Neural crest cell (in vitro differentiated cells): ENCODE measurements at regions not wholly inside any gene's neighbourhood (a gene's known extent, or its start where the extent isn't known, plus 50 kb on each side); places are given as distances from the start of the nearest gene placed in this dataset.

Experiments used
- DNase-seq: peaks from one replicate; pipeline ENCODE4 v3.0.0; 2021; ENCODE audit warnings: low read depth, mixed read lengths, low spot score
- H3K27ac Mint-ChIP-seq: one replicate; pipeline ENCODE4 v1.8.0; 2021; ENCODE audit warnings: mild to moderate bottlenecking, mixed read lengths; ENCODE audit not compliant: unreplicated experiment
- H3K27me3 Mint-ChIP-seq: 2 replicates; pipeline ENCODE4 v1.8.0; 2021; ENCODE audit warnings: low read depth, mild to moderate bottlenecking, mixed read lengths
- H3K36me3 Mint-ChIP-seq: 2 replicates; pipeline ENCODE4 v1.8.0; 2021; ENCODE audit warnings: low read depth, mild to moderate bottlenecking, mixed read lengths
- H3K4me1 Mint-ChIP-seq: 2 replicates; pipeline ENCODE4 v1.8.0; 2021; ENCODE audit warnings: mixed read lengths
- H3K4me3 Mint-ChIP-seq: one replicate; pipeline ENCODE4 v1.8.0; 2021; ENCODE audit warnings: mild to moderate bottlenecking, mixed read lengths
- H3K9me3 Mint-ChIP-seq: 2 replicates; pipeline ENCODE4 v1.8.0; 2021; ENCODE audit warnings: mixed read lengths
- TF ChIP-seq, protein P1 (sequence below): fragments of 200-600 bp; sonication (generic); conservative IDR thresholded peaks from 2 replicates; pipeline ENCODE4 v1.5.0; 2021; ENCODE audit warnings: antibody characterized with exemption, mild to moderate bottlenecking

DNA sequence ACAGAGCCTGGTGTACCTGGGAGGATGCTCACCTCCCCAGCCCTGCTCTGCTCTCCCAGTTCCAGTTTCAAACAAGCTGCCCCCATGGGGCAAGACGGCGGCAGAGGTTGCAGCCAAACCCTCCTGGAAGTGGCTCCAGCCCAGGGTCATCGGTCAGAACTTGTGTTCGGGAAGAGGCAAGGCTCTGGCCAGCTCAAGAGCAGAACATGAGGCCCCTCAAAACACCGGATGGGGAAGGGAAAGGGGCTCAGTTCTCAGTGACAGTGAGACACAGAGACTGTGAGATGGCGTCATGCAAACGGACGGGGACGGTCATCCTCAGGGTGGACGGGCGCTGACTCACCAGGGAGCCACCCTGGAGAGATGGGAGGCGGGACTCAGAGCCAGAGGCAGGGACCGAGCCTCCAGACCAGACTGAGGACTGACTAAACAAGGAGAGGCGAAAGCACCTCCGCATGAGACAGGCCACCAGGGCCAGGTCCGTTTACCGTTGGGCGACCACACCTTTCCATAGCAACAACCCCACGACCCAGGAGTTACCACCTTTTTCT, 63.9 kb upstream of the GALNT9 start:
- Mint-ChIP-seq H3K4me1 (no peaks in the 10 kb centered on the region), H3K36me3 (no peaks in the 10 kb centered on the region), H3K27me3 (peaks cover 80% of the 10 kb centered on the region), H3K27ac (no peak overlapping the region), H3K9me3 (peaks cover 2% of the 10 kb centered on the region), H3K4me3 (no peak overlapping the region)
- no peak for DNase-seq
- TF ChIP-seq, protein P1, sequence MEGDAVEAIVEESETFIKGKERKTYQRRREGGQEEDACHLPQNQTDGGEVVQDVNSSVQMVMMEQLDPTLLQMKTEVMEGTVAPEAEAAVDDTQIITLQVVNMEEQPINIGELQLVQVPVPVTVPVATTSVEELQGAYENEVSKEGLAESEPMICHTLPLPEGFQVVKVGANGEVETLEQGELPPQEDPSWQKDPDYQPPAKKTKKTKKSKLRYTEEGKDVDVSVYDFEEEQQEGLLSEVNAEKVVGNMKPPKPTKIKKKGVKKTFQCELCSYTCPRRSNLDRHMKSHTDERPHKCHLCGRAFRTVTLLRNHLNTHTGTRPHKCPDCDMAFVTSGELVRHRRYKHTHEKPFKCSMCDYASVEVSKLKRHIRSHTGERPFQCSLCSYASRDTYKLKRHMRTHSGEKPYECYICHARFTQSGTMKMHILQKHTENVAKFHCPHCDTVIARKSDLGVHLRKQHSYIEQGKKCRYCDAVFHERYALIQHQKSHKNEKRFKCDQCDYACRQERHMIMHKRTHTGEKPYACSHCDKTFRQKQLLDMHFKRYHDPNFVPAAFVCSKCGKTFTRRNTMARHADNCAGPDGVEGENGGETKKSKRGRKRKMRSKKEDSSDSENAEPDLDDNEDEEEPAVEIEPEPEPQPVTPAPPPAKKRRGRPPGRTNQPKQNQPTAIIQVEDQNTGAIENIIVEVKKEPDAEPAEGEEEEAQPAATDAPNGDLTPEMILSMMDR: no peak

DNA sequence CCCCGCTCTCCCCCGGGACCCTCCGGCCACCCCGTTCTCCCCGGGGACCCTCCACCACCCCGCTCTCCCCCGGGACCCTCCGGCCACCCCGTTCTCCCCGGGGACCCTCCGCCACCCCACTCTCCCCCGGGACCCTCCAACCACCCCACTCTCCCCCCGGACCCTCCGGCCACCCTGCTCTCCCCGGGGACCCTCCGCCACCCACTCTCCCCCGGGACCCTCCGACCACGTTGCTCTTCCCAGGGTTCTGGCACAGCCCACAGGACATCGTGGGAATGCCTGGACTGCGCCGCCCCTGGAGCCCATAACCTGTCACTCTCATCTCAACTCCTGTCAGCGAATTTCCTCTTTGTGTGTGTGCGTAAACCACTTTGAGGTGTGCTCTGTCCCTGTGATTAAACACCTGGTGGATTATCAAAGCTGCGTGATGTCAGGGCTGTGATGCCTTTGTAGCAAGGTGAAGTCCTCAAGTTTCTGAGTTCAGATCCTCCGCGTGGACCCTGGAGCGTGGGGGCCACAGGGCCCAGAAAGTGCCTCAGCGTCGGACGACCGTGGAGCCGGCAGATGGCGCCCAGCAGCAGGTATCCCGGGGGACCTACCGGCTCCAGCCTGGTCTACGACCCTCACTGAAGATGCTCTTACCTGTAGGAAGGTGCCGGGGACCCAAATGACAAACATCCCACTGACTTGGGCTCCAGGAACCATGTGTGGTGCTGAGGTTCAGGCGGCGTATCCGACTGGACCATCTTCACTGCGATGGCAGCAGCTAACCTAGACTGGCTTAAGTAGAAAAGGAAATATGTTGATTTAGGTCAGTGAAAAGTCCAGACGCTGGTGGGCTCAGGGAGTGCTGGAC, 63.2 kb upstream of the GALNT9 start:
- TF ChIP-seq, protein P1: no peak
- Mint-ChIP-seq H3K27ac (no peak overlapping the region), H3K4me1 (no peaks in the 10 kb centered on the region), H3K36me3 (no peaks in the 10 kb centered on the region), H3K4me3 (no peak overlapping the region), H3K9me3 (peaks cover 2% of the 10 kb centered on the region), H3K27me3 (peaks cover 79% of the 10 kb centered on the region)
- no peak for DNase-seq

DNA sequence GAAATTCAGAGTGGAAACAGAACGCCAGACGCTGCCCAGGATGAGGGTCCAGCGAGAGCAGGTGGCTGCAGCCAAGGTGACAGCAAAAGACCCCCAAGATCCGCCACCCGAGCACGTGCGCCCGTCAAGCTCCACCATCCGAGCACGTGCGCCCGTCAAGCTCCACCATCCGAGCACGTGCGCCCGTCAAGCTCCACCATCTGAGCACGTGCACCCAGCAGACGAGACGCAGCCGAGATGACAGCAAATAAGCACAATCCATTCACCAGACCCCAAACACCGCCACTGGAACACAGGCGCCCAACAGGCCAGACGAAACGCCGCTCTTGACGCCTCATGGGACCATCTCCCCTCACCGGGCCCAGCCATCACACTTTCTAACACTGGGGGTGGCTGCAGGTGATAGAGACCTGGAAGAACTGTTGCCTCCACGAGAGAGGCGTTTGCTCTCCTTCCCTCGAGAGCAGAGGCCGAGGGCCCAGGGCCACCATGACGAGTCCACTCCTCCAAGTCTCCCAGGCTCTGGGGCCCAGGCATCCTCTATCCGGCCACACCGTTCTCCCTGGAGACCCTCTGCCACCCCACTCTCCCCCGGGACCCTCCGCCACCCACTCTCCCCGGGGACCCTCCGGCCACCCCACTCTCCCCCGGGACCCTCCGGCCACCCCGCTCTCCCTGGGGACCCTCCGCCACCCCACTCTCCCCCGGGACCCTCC, 62.1 kb upstream of the GALNT9 start:
- Mint-ChIP-seq H3K4me1 (no peaks in the 10 kb centered on the region), H3K36me3 (no peaks in the 10 kb centered on the region), H3K27me3 (peaks cover 68% of the 10 kb centered on the region), H3K9me3 (peaks cover 2% of the 10 kb centered on the region), H3K4me3 (no peak overlapping the region), H3K27ac (no peak overlapping the region)
- TF ChIP-seq, protein P1: no peak
- DNase-seq: no peak

DNA sequence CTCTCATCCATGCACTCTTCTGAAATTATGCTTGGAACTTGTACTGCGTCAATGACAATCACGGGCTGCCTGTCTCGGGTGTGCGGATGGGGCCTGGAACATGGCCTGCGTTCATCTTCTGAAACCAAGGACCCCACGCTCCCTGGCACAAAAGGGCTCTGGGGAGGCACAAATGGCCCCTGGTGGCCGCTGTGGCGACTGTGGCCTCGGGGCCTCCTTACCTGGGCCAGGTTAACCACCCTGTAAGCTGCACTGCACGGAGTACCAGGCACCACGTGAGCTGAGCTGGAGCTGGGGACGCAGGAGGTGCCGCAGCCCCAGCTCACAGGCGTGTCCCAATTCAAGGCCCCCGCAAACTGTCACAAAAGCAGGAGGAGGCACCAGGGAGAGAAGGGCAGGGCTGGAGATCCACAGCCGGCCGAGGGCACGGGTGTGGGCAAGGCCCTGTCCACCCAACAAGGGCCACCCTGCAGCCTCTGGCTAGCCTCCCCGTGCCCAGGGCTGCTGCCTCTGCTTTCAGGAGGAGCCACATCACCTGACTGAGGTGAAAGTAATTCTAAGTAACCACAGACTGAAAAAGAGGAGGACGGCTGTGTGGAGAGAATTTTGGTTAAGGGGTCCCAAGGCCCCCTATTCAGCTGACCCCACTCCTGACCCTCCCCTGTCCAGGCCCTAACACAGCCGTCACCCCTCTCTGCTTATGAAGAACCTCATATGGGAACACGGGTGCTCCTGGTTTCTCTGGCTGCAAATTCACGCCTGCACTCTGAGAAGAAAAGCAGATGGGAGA, 61.1 kb upstream of the GALNT9 start:
- Mint-ChIP-seq H3K27ac (no peak overlapping the region), H3K9me3 (peaks cover 2% of the 10 kb centered on the region), H3K4me3 (no peak overlapping the region), H3K36me3 (no peaks in the 10 kb centered on the region), H3K27me3 (peaks cover 58% of the 10 kb centered on the region), H3K4me1 (no peaks in the 10 kb centered on the region)
- no peak for DNase-seq
- TF ChIP-seq, protein P1: no peak
